Endothelial cell of umbilical vein (primary cell): ENCODE measurements at regions not wholly inside any gene's neighbourhood (a gene's known extent, or its start where the extent isn't known, plus 50 kb on each side); places are given as distances from the start of the nearest gene placed in this dataset.
"Not testable (repeated sequence)": the region's sequence is repeated elsewhere in the genome, so short reads cannot be mapped to it uniquely, and the experiment has no call there.

Experiments
- BruUV-seq: library from RNA; stranded (reverse); fragments of 400-500 nt; replicated peaks from 2 replicates; lab custom pipeline; 2021; lab: Mats Ljungman, UMichigan
- CTCF ChIA-PET: fragments of 300-600, 350-600 bp; sonication (Branson Sonifier 250); formaldehyde crosslinking; loops from one replicate; lab custom pipeline; 2021; ENCODE audit warnings: antibody characterized with exemption, inconsistent platforms; lab: Charles Lee
- POLR2A ChIA-PET: fragments of 300-600, 350-600 bp; sonication (Branson Sonifier 250); formaldehyde crosslinking; loops from one replicate; lab custom pipeline; 2021; ENCODE audit warnings: antibody characterized with exemption, inconsistent platforms; lab: Charles Lee
- DNase-seq: peaks from one replicate; pipeline ENCODE4 v3.0.0-alpha.2; 2011; ENCODE audit warnings: low read depth, low spot score
- FAIRE-seq: peaks from 2 replicates; lab custom pipeline; 2011; peaks lifted over from hg19 to GRCh38; lab: Jason Lieb, UNC
- H2AFZ ChIP-seq: 2 replicates; pipeline ENCODE4 v1.6.0; 2012; ENCODE audit warnings: low read depth, low read length, control low read depth, inconsistent platforms
- H3K27ac ChIP-seq: 2 replicates; pipeline ENCODE4 v1.5.1; 2011; ENCODE audit warnings: low read depth, mild to moderate bottlenecking, control low read depth, low read length, moderate library complexity; ENCODE audit not compliant: insufficient read depth
- H3K27me3 ChIP-seq, 2 experiments: 2 replicates each; pipeline versions ENCODE4 v1.6.0 to v1.6.1; 2011; ENCODE audit warnings: low read length in 2 of 2, mixed read lengths in 1 of 2; ENCODE audit not compliant: control insufficient read depth in 2 of 2, insufficient read depth in 2 of 2
- H3K36me3 ChIP-seq, 2 experiments: 2 replicates in 1 of 2; 3 replicates in 1 of 2; pipeline ENCODE4 v1.5.1; 2011; ENCODE audit warnings: low read length in 2 of 2, mild to moderate bottlenecking in 1 of 2, moderate library complexity in 1 of 2; ENCODE audit not compliant: control insufficient read depth in 2 of 2, insufficient read depth in 2 of 2; ENCODE audit errors: extremely low read depth in 1 of 2
- H3K4me1 ChIP-seq: 3 replicates; pipeline ENCODE4 v1.5.1; 2011; ENCODE audit warnings: mild to moderate bottlenecking, low read length; ENCODE audit not compliant: control insufficient read depth, insufficient read depth; ENCODE audit errors: extremely low read depth
- H3K4me2 ChIP-seq: 2 replicates; pipeline ENCODE4 v1.6.1; 2011; ENCODE audit warnings: low read length, control low read depth, mixed read lengths; ENCODE audit not compliant: insufficient read depth
- H3K4me3 ChIP-seq, 3 experiments: fragments of 200-600 bp in 1 of 3; sonication (generic), shearing (Covaris generic) in 1 of 3; replicated peaks in 1 of 3; 2 replicates each; pipeline ENCODE4 v1.5.1; 2011 to 2016; ENCODE audit warnings: control low read depth in 3 of 3, low read length in 3 of 3, mild to moderate bottlenecking in 2 of 3, inconsistent platforms in 1 of 3, low read depth in 1 of 3, moderate library complexity in 1 of 3; ENCODE audit not compliant: insufficient read depth in 1 of 3
- H3K79me2 ChIP-seq: 2 replicates; pipeline ENCODE4 v1.6.0; 2012; ENCODE audit warnings: low read length, inconsistent platforms; ENCODE audit not compliant: control insufficient read depth, insufficient read depth
- H3K9ac ChIP-seq: replicated peaks from 2 replicates; pipeline ENCODE3; 2011; ENCODE audit warnings: low read length, control low read depth; ENCODE audit not compliant: insufficient read depth; ENCODE audit errors: extremely low read depth
- H3K9me1 ChIP-seq: replicated peaks from 3 replicates; pipeline ENCODE4 v1.6.0; 2011; ENCODE audit warnings: mild to moderate bottlenecking, low read length; ENCODE audit not compliant: control insufficient read depth, insufficient read depth; ENCODE audit errors: extremely low read depth
- H3K9me3 ChIP-seq: replicated peaks from 2 replicates; pipeline ENCODE4 v1.5.1; 2012; ENCODE audit warnings: low read length, inconsistent platforms; ENCODE audit not compliant: control insufficient read depth, insufficient read depth
- H4K20me1 ChIP-seq: replicated peaks from 2 replicates; pipeline ENCODE3; 2011; ENCODE audit warnings: mild to moderate bottlenecking, low read length; ENCODE audit not compliant: control insufficient read depth, insufficient read depth; ENCODE audit errors: extremely low read depth
- dilution Hi-C: fragments of 300-500 bp; cut with MboI; formaldehyde crosslinking; loops from one replicate; pipeline ENCODE4 v1.15.0; 2019; ENCODE audit warnings: low sequenced_read_pairs; ENCODE audit not compliant: extremely low pct_ligation_motif_present
- intact Hi-C: fragments of 100-400 bp; cut with micrococcal nuclease; formaldehyde crosslinking; loops from one replicate; pipeline ENCODE4 v1.10.0; 2022

- H3K4me3 ChIP-seq, H3K9me3 ChIP-seq, H3K27me3 ChIP-seq, H3K4me1 ChIP-seq, H3K9me1 ChIP-seq, H4K20me1 ChIP-seq, FAIRE-seq, H3K79me2 ChIP-seq, H3K9ac ChIP-seq, H2AFZ ChIP-seq, H3K4me2 ChIP-seq, dilution Hi-C loops, H3K27ac ChIP-seq, POLR2A ChIA-PET, CTCF ChIA-PET, H3K36me3 ChIP-seq, intact Hi-C loops, BruUV-seq, DNase-seq: not testable (repeated sequence)
These were observed 62.4 kb upstream of the THOC3 start for GRCh38 chr5:176030361-176031117.

GRCh38 chr5:176031118-176031510 is 63.0 kb upstream of the THOC3 start:
- POLR2A ChIA-PET, FAIRE-seq: not testable (repeated sequence)

GRCh38 chr5:176033186-176033585 is 65.1 kb upstream of the THOC3 start:
- CTCF ChIA-PET, H3K4me1 ChIP-seq, H4K20me1 ChIP-seq, FAIRE-seq, dilution Hi-C loops, H3K4me2 ChIP-seq, H3K9ac ChIP-seq, intact Hi-C loops, H3K9me1 ChIP-seq, BruUV-seq, H2AFZ ChIP-seq, DNase-seq, H3K79me2 ChIP-seq, POLR2A ChIA-PET, H3K27me3 ChIP-seq, H3K4me3 ChIP-seq, H3K9me3 ChIP-seq, H3K27ac ChIP-seq, H3K36me3 ChIP-seq: not testable (repeated sequence)

More at GRCh38 chr5:176031118-176031510, 63.0 kb upstream of the THOC3 start:
- BruUV-seq, H3K27me3 ChIP-seq, H3K36me3 ChIP-seq, dilution Hi-C loops, H3K4me2 ChIP-seq, intact Hi-C loops, H3K9me1 ChIP-seq, DNase-seq, H4K20me1 ChIP-seq, H3K9me3 ChIP-seq, H3K9ac ChIP-seq, H3K4me3 ChIP-seq, H2AFZ ChIP-seq, H3K27ac ChIP-seq, CTCF ChIA-PET, H3K79me2 ChIP-seq, H3K4me1 ChIP-seq: not testable (repeated sequence)

- H3K27ac ChIP-seq, intact Hi-C loops, H3K79me2 ChIP-seq, H3K9ac ChIP-seq, H3K9me3 ChIP-seq, H3K9me1 ChIP-seq, H3K4me1 ChIP-seq, H3K27me3 ChIP-seq, H2AFZ ChIP-seq, CTCF ChIA-PET, BruUV-seq, H4K20me1 ChIP-seq, H3K4me3 ChIP-seq, H3K36me3 ChIP-seq, dilution Hi-C loops, POLR2A ChIA-PET, DNase-seq, H3K4me2 ChIP-seq: not testable (repeated sequence)
- FAIRE-seq: peak; percentile 77
These were observed 66.5 kb upstream of the THOC3 start for GRCh38 chr5:176034407-176035200.
